Right lung (tissue), 2 donors: ENCODE measurements at regions not wholly inside any gene's neighbourhood (a gene's known extent, or its start where the extent isn't known, plus 50 kb on each side); places are given as distances from the start of the nearest gene placed in this dataset.

Experiments used
- DNase-seq, 2 donors: peaks; one replicate each; pipeline ENCODE4 v3.0.0-alpha.2; 2013

GRCh38 chr3:176969066-176969465, 228.2 kb downstream of the TBL1XR1 start:
- DNase-seq = no peak

GRCh38 chr3:176968631-176969030, 228.7 kb downstream of the TBL1XR1 start:
- DNase-seq = peak in 1 of 2 donors; percentile 9

GRCh38 chr3:176967522-176967921, 229.8 kb downstream of the TBL1XR1 start:
- DNase-seq = no peak

- no peak for DNase-seq
These were observed 232.6 kb downstream of the TBL1XR1 start for GRCh38 chr3:176964661-176965060.

GRCh38 chr3:176961916-176962315, 235.4 kb downstream of the TBL1XR1 start:
- no peak for DNase-seq

- no peak for DNase-seq
These were observed 237.4 kb downstream of the TBL1XR1 start for GRCh38 chr3:176959867-176960266.

- no peak for DNase-seq
These were observed 238.7 kb downstream of the TBL1XR1 start for GRCh38 chr3:176958560-176958959.

GRCh38 chr3:176954517-176954916, 242.8 kb downstream of the TBL1XR1 start:
- DNase-seq = no peak

GRCh38 chr3:176953106-176954060, 243.9 kb downstream of the TBL1XR1 start:
- no peak for DNase-seq

GRCh38 chr3:176951586-176952292, 245.5 kb downstream of the TBL1XR1 start:
- no peak for DNase-seq

- no peak for DNase-seq
These were observed 246.1 kb downstream of the TBL1XR1 start for GRCh38 chr3:176951144-176951543.

GRCh38 chr3:176950743-176951142, 246.5 kb downstream of the TBL1XR1 start:
- no peak for DNase-seq

- DNase-seq = no peak
These were observed 249.1 kb downstream of the TBL1XR1 start for GRCh38 chr3:176948151-176948550.

GRCh38 chr3:176946202-176946601, 251.1 kb downstream of the TBL1XR1 start:
- no peak for DNase-seq

- DNase-seq = no peak
These were observed 255.0 kb downstream of the TBL1XR1 start for GRCh38 chr3:176942305-176942704.

GRCh38 chr3:176941689-176942088, 255.6 kb downstream of the TBL1XR1 start:
- DNase-seq = no peak

GRCh38 chr3:176939022-176939817, 258.1 kb downstream of the TBL1XR1 start:
- peak; percentile 60 to 70 for DNase-seq

- DNase-seq = no peak
These were observed 259.3 kb downstream of the TBL1XR1 start for GRCh38 chr3:176937994-176938393.

GRCh38 chr3:176937541-176937940, 259.7 kb downstream of the TBL1XR1 start:
- DNase-seq = no peak

GRCh38 chr3:176935194-176935888, 261.9 kb downstream of the TBL1XR1 start:
- DNase-seq = no peak

- DNase-seq = no peak
These were observed 262.6 kb downstream of the TBL1XR1 start for GRCh38 chr3:176934698-176935097.
